ENCODE measurements at regions not wholly inside any gene's neighbourhood (a gene's known extent, or its start where the extent isn't known, plus 50 kb on each side); places are given as distances from the start of the nearest gene placed in this dataset.

- no peak for TF ChIP-seq CTCF (IDR thresholded peaks at IDR 0.05; ENCODE audit: low read depth, low read length)
- H3K36me3 ChIP-seq, result no peaks in the 10 kb centered on the region
- H3K27ac ChIP-seq, result no peak overlapping the region
- no peaks in the 10 kb centered on the region for H3K9me3 ChIP-seq (ENCODE audit: low read depth)
- peak overlapping the region; percentile 33 for H3K4me3 ChIP-seq
- peaks cover 100% of the 10 kb centered on the region for H3K27me3 ChIP-seq
- peak; percentile 40 to 74 for DNase-seq (ENCODE audit: low read depth in 1 of 2, low spot score in 1 of 2)
- no peaks in the 10 kb centered on the region for H3K4me1 ChIP-seq (ENCODE audit: low read depth)
Observed at GRCh38 chr6:5851261-5851757, 155.4 kb downstream of the NRN1 start.

- H3K4me1 ChIP-seq (ENCODE audit: low read depth), result no peaks in the 10 kb centered on the region
- TF ChIP-seq CTCF (IDR thresholded peaks at IDR 0.05; ENCODE audit: low read depth, low read length), result no peak
- H3K4me3 ChIP-seq, result peak overlapping the region; percentile 33
- no peaks in the 10 kb centered on the region for H3K36me3 ChIP-seq
- no peak for DNase-seq (ENCODE audit: low read depth in 1 of 2, low spot score in 1 of 2)
- peaks cover 100% of the 10 kb centered on the region for H3K27me3 ChIP-seq
- no peaks in the 10 kb centered on the region for H3K9me3 ChIP-seq (ENCODE audit: low read depth)
- H3K27ac ChIP-seq, result no peak overlapping the region
Observed at GRCh38 chr6:5850848-5851255, 155.9 kb downstream of the NRN1 start.

- Histone ChIP-seq H3K27me3 (peaks cover 71% of the 10 kb centered on the region), H3K4me1 (ENCODE audit: low read depth) (no peaks in the 10 kb centered on the region), H3K36me3 (no peaks in the 10 kb centered on the region), H3K27ac (no peak overlapping the region), H3K9me3 (ENCODE audit: low read depth) (no peaks in the 10 kb centered on the region), H3K4me3 (no peak overlapping the region)
- no peak for TF ChIP-seq CTCF (IDR thresholded peaks at IDR 0.05; ENCODE audit: low read depth, low read length)
- DNase-seq (ENCODE audit: low read depth in 1 of 2, low spot score in 1 of 2), result no peak
Observed at GRCh38 chr6:5846889-5847288, 159.8 kb downstream of the NRN1 start.

GRCh38 chr6:5846335-5846734 lies 160.4 kb downstream of the NRN1 start:
- no peaks in the 10 kb centered on the region for H3K9me3 ChIP-seq (ENCODE audit: low read depth)
- DNase-seq (ENCODE audit: low read depth in 1 of 2, low spot score in 1 of 2), result no peak
- peaks cover 66% of the 10 kb centered on the region for H3K27me3 ChIP-seq
- H3K4me3 ChIP-seq, result no peak overlapping the region
- no peaks in the 10 kb centered on the region for H3K36me3 ChIP-seq
- H3K27ac ChIP-seq, result no peak overlapping the region
- H3K4me1 ChIP-seq (ENCODE audit: low read depth), result no peaks in the 10 kb centered on the region
- TF ChIP-seq CTCF (IDR thresholded peaks at IDR 0.05; ENCODE audit: low read depth, low read length), result no peak

GRCh38 chr6:5843078-5843477 lies 163.6 kb downstream of the NRN1 start:
- H3K4me3 ChIP-seq, result no peak overlapping the region
- H3K4me1 ChIP-seq (ENCODE audit: low read depth), result no peaks in the 10 kb centered on the region
- TF ChIP-seq CTCF (IDR thresholded peaks at IDR 0.05; ENCODE audit: low read depth, low read length), result no peak
- DNase-seq (ENCODE audit: low read depth in 1 of 2, low spot score in 1 of 2), result no peak
- no peaks in the 10 kb centered on the region for H3K36me3 ChIP-seq
- H3K9me3 ChIP-seq (ENCODE audit: low read depth), result no peaks in the 10 kb centered on the region
- no peak overlapping the region for H3K27ac ChIP-seq
- H3K27me3 ChIP-seq, result peaks cover 40% of the 10 kb centered on the region
